ENCODE measurements at regions not wholly inside any gene's neighbourhood (a gene's known extent, or its start where the extent isn't known, plus 50 kb on each side); places are given as distances from the start of the nearest gene placed in this dataset.

DNA sequence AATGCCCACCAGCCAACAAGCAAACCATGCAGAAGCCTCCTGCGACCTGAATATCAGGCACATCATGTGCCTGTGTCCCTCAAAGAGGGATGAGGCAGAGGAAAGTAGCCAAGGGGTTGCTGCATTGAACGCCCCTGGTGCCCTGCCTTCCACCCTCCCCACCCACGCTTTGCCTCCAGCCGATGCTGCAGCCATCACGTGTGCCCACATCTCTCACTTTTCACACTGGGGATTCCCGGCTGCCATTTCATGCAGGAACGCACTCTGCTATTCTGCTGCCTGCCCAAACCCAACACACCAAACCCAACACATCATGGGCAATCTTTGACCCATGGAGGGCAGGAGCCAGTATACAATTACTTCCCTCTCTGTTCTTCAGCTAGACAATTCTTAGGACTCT is 462.2 kb upstream of the PROK2 start:
- DNase-seq, result no peak

DNA sequence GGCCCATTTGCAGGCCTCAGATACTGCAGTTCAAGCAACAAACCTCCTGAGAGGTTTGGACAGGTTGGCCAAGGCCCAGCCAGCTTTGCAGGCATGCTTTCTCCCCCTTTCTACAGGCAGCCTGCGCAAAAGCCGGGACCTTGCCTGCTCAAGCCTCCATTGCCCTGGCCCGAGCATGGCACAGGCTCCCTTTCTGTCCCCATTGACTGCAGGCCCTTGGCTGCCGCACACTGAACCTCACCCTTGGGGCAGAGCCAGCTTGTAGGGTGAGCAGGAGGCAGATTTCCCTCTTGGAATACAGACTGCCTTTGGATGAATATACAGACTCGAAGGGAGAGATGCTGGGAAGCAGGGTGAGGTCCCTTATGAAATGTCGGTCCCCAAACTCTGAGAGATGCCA is 461.7 kb upstream of the PROK2 start:
- no peak for DNase-seq

- DNase-seq, result no peak
These were observed 460.3 kb upstream of the PROK2 start for GRCh38 chr3:72245183-72245811.

DNA sequence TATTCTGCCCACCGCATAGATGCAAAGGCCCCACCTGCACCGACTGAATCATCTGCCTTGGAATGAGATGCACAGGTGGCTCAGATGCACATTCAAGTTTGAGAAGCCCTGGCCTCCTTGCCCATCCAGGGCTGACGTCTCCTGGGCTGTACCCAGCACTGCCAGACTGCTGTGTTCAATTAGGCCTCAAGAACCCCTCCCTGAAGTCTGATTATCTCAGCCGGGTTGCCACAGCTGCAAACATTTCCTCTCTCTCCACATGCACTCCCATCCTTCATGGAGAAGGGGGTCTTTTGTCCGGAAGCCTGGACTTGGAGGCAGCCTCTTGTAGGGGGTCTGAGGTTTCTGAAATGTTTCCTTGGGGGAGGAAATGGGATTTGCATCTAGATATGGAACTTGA is 459.4 kb upstream of the PROK2 start:
- no peak for DNase-seq

GRCh38 chr3:72242326-72242725 is 457.4 kb upstream of the PROK2 start:
- no peak for DNase-seq

DNA sequence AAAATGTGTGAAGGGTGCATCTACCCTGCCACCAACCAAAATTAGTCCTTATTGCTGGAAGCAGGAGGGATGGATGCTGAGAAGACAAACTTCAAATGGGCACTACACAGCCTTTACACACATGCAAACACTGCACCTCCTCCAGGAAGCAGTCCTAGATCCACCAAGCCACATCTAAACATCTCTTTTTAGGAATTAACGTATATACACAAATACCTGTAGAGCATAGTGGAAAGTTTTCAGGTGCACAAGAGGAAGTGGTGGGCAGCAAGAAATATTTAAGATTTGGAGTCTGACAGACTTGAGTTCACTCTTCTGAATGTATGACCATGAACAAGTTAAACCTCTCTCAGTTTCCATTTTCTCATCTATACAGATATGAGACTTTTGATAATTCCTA is 456.6 kb upstream of the PROK2 start:
- no peak for DNase-seq

- no peak for DNase-seq
These were observed 455.6 kb upstream of the PROK2 start for GRCh38 chr3:72240531-72240930.

DNA sequence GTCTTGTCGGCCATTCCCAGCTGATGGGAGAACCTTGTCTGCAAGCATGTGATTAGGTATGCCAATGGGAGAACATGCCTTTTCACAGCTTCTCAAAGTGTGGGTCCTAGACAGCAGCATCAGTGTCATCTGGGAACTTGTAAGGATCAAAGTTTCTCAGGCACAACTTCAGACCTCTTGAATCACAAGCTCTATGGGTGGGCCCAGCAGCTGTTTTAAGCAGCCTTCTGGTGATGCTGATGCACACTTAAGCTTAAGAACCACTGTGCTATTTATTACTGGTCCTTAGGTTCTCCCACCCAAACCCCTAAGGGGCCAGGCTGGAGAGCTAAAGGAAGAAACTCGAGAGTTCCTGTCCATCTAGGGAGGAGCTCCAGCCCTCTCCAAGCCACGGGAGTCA is 453.9 kb upstream of the PROK2 start:
- no peak for DNase-seq

DNA sequence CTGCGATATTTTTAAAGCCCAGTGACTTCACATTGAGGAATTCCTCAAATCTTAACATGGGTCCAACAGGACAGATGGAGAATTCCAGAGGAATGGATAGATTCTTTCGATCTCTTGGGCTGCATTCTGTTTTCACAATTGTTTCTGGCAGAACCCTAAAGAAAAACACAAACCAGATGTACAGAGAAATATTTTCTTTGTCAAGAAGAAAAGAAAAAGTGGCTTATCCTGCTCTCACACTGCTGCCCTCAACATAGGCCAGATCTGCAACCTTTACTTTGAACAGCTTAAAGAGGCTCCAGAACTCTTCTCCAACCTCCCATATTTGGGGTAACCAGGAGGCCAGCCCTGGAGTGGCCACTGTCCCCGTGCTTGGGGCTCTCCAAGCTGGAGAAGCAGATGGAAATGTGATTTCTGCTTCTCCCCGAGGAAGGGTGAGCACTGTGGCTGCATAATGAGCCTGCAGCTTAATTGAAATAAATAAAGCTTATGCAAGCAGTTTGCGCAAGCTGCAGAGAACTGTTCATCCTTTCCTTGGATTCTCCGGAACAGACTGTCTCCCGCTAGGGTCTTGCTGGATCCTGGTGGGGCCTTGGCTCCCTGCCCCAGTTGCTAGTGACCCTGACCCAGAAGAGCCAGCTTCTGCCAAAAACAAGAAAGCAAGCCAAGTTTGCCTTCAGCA is 453.2 kb upstream of the PROK2 start:
- no peak for DNase-seq

- DNase-seq, result no peak
These were observed 452.7 kb upstream of the PROK2 start for GRCh38 chr3:72237679-72238009.

GRCh38 chr3:72234391-72234790 is 449.4 kb upstream of the PROK2 start:
- no peak for DNase-seq

GRCh38 chr3:72233571-72233970 is 448.6 kb upstream of the PROK2 start:
- DNase-seq, result no peak

DNA sequence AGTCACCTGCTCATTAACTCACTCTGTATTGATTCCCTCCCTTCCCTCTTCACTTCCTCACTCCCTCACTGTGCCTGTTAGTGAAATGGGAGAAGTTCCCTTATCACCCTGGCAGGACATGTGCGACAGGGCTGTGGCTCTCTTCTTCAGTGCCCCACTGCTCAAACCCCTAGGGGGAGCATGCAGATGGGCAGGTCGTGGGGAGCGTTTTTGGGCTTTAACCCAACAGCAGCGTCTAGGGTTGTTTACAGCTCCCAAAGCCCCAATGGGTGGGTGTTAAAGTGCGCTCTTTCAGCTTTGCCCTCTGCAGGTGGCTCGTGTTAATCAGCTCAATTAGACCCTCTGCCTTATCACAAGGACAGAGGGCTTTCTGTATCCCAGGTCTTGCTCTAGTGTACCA is 447.8 kb upstream of the PROK2 start:
- no peak for DNase-seq

- DNase-seq, result no peak
These were observed 447.4 kb upstream of the PROK2 start for GRCh38 chr3:72232331-72232730.

DNA sequence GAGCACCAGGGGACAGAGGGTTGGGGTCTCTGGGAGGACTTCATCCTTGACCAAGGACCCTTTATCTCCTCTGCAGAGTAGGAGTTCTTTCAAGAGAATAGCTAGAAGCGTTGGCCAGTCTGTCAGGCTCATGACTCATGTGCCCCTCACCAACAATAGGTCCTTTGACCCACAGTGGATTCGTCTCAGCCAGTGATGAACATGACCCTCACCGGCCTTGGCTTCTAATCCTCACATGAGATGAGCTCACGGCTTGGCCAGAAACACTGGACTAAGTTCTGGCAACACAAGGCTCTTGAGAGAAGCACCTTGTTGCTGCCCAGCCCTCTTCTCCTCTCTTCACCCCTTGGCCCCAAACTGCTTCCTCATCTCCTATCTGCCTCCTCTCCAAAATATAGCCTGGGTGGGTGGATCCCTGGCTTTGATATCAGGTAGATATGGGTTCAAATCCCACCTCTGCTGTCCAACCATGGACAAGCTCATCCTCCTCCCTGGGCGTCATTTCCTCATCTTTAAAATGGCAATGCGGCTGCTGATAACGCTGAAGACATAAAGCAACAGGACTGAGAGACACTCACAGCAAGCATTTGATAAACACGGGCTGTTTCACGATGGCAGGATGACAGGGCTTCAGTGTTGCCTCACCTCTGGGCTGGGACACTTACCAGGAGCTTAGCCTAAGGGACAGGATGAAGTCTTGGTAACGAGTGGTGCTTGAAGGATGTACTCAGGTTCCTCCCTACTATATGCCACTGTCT is 446.7 kb upstream of the PROK2 start:
- no peak for DNase-seq

DNA sequence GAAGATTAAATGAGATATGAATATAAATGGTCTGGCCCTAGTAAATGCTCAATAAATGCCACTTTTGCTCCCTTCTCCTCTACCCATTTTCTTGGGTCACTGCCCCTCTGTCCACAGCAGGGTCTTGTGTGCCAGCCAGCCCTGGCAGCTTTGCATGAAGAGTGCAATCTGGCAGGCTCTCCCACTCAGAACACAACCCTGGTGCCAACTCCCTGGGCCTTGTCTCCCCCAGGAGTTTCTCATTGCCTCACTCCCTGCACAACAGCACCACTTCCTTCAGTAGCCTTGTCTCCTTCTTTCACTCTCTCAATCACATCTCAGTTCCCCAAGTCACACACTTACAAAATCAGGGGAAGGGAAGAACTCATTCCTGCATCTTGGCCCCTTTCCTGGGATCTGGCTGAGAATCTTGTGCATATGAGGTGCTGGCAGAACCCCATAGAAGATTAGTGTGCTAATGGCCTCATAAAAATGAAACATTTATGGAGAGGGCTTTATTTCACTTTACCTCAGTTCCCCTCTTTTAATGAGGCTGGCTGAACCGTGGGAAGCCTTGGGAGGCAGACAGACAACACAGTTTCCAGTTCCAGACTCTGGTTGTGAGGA is 445.9 kb upstream of the PROK2 start:
- no peak for DNase-seq

DNA sequence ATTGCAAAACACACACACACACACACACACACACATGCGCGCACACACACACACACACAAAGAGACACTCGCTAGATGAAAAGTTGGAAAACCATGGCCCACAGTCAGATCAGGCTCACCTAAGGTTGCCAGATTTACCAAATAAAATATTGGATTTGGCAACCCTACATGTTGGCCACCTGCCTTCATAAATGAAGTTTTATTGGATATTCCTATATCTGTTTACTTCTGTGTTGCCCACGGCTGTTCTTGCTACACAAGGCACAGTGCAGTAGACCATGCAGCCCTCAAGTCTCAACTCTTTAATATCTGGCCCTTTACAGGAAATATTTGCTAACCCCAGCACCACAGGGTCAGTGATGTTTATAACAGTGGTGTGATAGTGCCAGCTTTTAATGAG is 445.0 kb upstream of the PROK2 start:
- no peak for DNase-seq

DNA sequence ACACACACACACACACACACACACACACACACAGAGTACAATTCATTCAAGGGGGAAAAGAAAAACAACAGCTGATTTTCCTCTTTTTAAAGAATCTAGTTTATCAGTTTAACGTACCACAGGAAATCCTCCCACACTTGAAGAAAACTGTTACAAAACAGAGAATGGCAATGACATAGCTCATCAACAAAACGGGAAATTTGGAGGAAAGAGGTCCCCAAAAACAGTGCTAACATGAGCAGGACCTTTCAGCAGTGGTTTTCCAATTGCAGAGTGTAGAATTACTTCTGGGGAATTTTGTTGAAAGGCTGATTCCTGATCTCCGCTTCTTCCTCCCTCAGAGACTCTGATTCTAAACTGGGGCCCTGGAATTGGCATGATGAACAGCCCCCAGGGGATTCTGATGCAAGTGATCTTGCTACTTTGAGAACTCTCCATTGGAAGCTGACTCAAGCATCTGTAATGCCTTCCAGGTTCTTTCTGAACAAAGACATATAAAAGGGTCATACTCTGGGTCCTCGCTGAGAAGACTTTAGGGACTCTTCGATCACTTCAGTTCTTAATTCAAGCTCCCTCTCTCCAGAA is 442.6 kb upstream of the PROK2 start:
- DNase-seq, result no peak

DNA sequence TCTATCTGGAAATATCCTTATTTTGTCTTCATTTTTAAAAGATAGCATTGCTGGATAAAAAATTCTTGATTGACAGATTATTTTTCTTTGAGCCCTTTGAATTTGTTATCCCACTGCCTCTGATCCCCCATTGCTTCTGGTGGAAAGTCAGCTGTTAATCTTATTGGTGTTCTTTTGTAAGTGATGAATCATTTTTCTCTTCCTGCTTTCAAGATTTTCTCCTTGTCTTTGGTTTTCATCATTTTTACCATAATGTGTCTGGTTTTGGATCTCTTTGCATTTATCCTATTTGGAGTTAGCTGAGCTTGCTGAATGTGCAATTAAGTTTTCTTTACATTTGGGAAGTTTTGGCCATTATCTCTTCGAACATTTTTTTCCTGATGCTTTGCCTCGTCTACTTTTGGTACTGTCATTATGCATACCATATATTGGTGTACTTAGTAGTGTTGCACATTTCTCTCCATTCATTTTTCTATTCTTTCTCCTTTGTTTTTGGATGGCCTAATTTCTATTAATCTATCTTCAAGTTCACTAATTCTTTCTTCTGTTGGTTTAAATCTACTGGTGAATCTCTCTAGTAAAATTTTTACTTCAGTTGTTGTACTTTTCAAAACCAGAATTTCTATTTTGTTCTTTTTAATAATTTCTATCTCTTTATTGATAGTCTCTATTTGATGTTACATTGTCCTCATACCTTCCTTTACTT is 440.0 kb upstream of the PROK2 start:
- DNase-seq, result no peak

- no peak for DNase-seq
These were observed 438.7 kb upstream of the PROK2 start for GRCh38 chr3:72223628-72224027.

DNA sequence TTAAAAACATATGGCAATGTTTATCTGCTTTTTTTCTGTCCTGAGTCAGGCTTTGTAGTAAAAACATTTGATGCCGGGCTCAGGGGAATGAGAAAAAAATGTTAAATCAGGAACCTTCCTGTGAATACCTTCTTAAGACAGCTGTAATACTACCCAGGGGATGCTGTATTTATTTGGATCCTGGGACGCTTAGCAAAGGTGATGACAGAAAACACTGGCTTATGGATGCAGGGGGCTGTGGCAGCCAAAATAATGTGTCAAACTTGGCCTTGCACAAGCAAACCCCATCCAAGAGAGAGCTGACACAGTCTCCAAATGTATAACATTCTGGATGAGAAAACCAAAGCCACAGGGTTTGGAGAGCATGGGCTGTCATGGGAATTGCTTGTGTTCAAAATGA is 438.2 kb upstream of the PROK2 start:
- no peak for DNase-seq

DNA sequence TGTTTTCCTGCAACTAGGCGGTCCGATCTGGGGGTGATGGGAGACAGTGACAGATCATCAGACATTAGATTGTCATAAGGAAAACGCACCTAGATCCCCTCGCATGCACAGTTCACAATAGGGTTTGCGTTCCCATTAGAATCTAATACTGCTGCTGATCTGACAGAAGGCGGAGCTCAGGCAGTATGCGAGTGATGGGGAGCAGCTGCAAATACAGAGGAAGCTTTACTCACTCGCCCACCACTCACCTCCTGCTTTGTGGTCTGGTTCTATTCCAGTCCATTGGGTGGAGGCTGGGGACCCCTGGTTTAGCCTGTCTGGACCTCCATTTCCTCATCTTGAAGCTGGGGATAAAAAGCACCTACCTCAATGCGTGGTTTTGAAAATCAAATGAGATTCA is 437.5 kb upstream of the PROK2 start:
- DNase-seq, result no peak

GRCh38 chr3:72220946-72221345 is 436.0 kb upstream of the PROK2 start:
- no peak for DNase-seq
